GM19099 (cell line): ENCODE measurements at regions not wholly inside any gene's neighbourhood (a gene's known extent, or its start where the extent isn't known, plus 50 kb on each side); places are given as distances from the start of the nearest gene placed in this dataset.

Experiments used
- POLR2A ChIP-seq: IDR thresholded peaks from 3 replicates; pipeline ENCODE4 v1.6.1; 2011; ENCODE audit warnings: low read depth; ENCODE audit not compliant: insufficient read length; ENCODE audit errors: extremely low read depth

GRCh38 chr22:47351836-47352579, 589.6 kb downstream of the TBC1D22A start:
- TF ChIP-seq POLR2A, result no peak

GRCh38 chr22:47345025-47345424, 582.6 kb downstream of the TBC1D22A start:
- no peak for TF ChIP-seq POLR2A

GRCh38 chr22:47344414-47344813, 582.0 kb downstream of the TBC1D22A start:
- TF ChIP-seq POLR2A, result no peak

GRCh38 chr22:47343611-47344010, 581.2 kb downstream of the TBC1D22A start:
- no peak for TF ChIP-seq POLR2A

GRCh38 chr22:47342446-47342845, 580.0 kb downstream of the TBC1D22A start:
- TF ChIP-seq POLR2A, result no peak

- no peak for TF ChIP-seq POLR2A
Observed at GRCh38 chr22:47341464-47341863, 579.0 kb downstream of the TBC1D22A start.

GRCh38 chr22:47340851-47341436, 578.5 kb downstream of the TBC1D22A start:
- no peak for TF ChIP-seq POLR2A

- TF ChIP-seq POLR2A, result no peak
Observed at GRCh38 chr22:47337161-47337621, 574.7 kb downstream of the TBC1D22A start.

GRCh38 chr22:47335958-47336357, 573.5 kb downstream of the TBC1D22A start:
- no peak for TF ChIP-seq POLR2A

- TF ChIP-seq POLR2A, result no peak
Observed at GRCh38 chr22:47335460-47335859, 573.0 kb downstream of the TBC1D22A start.

GRCh38 chr22:47334601-47335000, 572.2 kb downstream of the TBC1D22A start:
- no peak for TF ChIP-seq POLR2A

GRCh38 chr22:47333625-47334024, 571.2 kb downstream of the TBC1D22A start:
- no peak for TF ChIP-seq POLR2A

GRCh38 chr22:47332246-47332980, 570.0 kb downstream of the TBC1D22A start:
- TF ChIP-seq POLR2A, result no peak

- TF ChIP-seq POLR2A, result no peak
Observed at GRCh38 chr22:47331750-47332149, 569.3 kb downstream of the TBC1D22A start.

- TF ChIP-seq POLR2A, result no peak
Observed at GRCh38 chr22:47329727-47330650, 567.5 kb downstream of the TBC1D22A start.

- TF ChIP-seq POLR2A, result no peak
Observed at GRCh38 chr22:47328550-47329243, 566.2 kb downstream of the TBC1D22A start.
